H54 (cell line): ENCODE measurements at regions not wholly inside any gene's neighbourhood (a gene's known extent, or its start where the extent isn't known, plus 50 kb on each side); places are given as distances from the start of the nearest gene placed in this dataset.

Experiments
- DNase-seq: peaks from one replicate; pipeline ENCODE4 v3.0.0; 2011; ENCODE audit warnings: low spot score, mixed read lengths; ENCODE audit not compliant: insufficient read length
- FAIRE-seq: peaks from 3 replicates; lab custom pipeline; 2011; peaks lifted over from hg19 to GRCh38; lab: Jason Lieb, UNC
- POLR2A ChIP-seq: IDR thresholded peaks from 2 replicates; pipeline ENCODE4 v1.6.1; 2011; ENCODE audit warnings: low read depth, mild to moderate bottlenecking, low read length

GRCh38 chr10:43739161-43739560 is 90.5 kb upstream of the ZNF32 start:
- no peak for TF ChIP-seq POLR2A
- FAIRE-seq = no peak
- DNase-seq = no peak

GRCh38 chr10:43737003-43737402 is 88.3 kb upstream of the ZNF32 start:
- no peak for FAIRE-seq
- DNase-seq = no peak
- no peak for TF ChIP-seq POLR2A

- no peak for TF ChIP-seq POLR2A
- no peak for DNase-seq
Measured at GRCh38 chr10:43735907-43736306, 87.2 kb upstream of the ZNF32 start.

GRCh38 chr10:43734716-43735115 is 86.0 kb upstream of the ZNF32 start:
- TF ChIP-seq POLR2A = no peak
- FAIRE-seq = no peak
- DNase-seq = no peak

More at GRCh38 chr10:43735907-43736306, 87.2 kb upstream of the ZNF32 start:
- FAIRE-seq = no peak

GRCh38 chr10:43731486-43731885 is 82.8 kb upstream of the ZNF32 start:
- no peak for TF ChIP-seq POLR2A

DNA sequence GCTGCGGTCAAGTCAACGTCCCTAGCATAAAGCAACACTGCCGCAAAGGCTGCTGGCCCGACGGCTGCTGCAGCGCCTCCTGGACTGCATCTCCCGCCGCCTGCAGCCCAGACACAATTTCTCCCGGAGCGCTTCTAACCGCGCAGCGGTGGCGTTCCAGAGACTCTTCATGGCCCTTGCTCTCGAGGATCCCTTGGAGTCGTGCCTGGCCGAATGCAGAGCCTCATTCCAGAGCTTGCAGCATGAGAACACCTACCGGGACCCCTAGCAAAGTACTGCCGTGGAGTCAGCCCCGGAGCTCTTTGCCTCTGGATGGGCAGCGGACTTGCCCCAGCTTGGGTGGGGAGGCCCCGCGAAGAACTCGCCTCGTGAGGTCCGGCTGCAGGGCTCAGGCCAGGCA is 79.7 kb upstream of the ZNF32 start:
- DNase-seq = no peak
- no peak for FAIRE-seq
- no peak for TF ChIP-seq POLR2A

More at GRCh38 chr10:43731486-43731885, 82.8 kb upstream of the ZNF32 start:
- DNase-seq = no peak
- FAIRE-seq = no peak

- no peak for DNase-seq
- FAIRE-seq = no peak
- TF ChIP-seq POLR2A = no peak
Measured at GRCh38 chr10:43727935-43728334, 79.3 kb upstream of the ZNF32 start.

GRCh38 chr10:43715334-43715733 is 66.7 kb upstream of the ZNF32 start:
- no peak for FAIRE-seq

GRCh38 chr10:43712821-43713584 is 64.3 kb upstream of the ZNF32 start:
- DNase-seq (no peak), FAIRE-seq (no peak)
- TF ChIP-seq POLR2A = no peak

More at GRCh38 chr10:43715334-43715733, 66.7 kb upstream of the ZNF32 start:
- no peak for TF ChIP-seq POLR2A
- DNase-seq = no peak

DNA sequence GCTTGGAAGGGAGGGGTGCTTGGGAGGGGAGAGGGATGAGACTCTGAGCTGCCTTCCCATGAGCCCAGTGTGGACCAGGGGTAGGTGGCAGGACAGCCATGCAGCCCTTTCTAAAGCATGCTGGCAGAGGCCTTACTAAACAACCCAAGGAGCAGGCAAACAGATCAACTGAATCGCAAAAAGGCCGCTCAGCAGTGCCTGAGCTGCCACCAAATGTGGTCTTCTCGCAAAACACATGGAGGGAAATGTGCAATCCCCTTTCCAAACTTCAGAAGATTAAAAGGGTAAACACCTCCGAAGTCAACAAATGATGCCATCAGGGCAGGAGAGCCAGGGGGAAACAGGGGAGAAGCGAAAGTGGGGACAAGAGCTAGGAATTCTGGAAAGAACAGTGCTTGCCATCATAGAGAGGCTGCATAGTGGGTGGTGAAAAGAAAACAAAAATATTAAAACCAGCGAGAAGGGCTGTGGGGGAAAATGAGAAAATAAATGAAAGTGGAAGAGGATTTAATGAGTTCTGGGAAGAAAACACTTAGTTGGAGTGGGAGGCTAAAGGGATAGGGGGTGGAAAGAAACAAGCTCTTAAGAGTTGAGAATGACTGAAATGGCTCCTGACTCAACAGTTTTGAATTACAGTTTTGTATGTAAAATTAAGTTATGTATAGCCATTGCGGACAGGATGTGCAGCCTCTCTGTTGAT is 62.2 kb upstream of the ZNF32 start:
- TF ChIP-seq POLR2A = no peak

DNA sequence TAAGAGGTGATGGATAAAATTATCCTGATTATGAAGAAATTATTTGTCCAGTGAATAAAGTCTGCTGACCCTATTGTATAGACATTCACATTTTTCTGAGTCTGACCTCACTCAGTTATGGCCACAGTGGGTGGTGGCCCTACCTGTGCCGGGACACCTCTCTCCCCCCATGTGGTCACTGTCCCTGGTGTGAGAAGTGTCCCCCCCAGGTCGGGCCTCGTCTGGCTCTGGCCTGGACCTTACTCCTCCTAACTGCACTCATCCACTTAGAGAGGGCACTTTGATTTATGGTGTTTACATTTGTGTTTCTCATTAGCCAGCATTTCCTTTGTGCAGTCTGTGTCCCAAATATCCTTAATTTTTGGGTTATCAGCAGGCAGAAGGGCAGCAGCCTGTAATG is 59.6 kb upstream of the ZNF32 start:
- FAIRE-seq (no peak), DNase-seq (no peak)

More for the DNA sequence above, 62.2 kb upstream of the ZNF32 start:
- DNase-seq = no peak
- FAIRE-seq = no peak

GRCh38 chr10:43707770-43708169 is 59.1 kb upstream of the ZNF32 start:
- FAIRE-seq = no peak
- no peak for DNase-seq
- TF ChIP-seq POLR2A = no peak

More for the DNA sequence above, 59.6 kb upstream of the ZNF32 start:
- no peak for TF ChIP-seq POLR2A

DNA sequence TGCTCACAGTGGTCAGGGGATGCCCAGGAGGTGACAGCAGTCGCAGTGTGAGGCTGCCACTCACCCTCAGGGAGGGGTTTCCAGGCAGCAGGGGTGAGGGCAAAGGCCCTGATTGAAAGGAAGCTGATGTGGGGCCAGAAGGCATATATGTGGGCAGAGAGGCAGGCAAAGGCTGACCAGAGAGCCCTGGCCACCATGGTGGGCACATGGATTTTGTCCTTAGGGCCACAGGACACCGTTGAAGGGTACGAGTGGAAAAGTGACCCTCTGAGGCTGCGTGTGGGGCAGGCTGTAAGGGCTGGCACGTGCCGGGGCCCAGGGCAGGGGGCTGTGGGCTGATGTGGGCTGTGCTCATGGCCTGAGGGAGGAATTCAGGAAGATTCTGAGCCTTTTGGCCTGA is 57.5 kb upstream of the ZNF32 start:
- TF ChIP-seq POLR2A = no peak
- DNase-seq = no peak
- no peak for FAIRE-seq

DNA sequence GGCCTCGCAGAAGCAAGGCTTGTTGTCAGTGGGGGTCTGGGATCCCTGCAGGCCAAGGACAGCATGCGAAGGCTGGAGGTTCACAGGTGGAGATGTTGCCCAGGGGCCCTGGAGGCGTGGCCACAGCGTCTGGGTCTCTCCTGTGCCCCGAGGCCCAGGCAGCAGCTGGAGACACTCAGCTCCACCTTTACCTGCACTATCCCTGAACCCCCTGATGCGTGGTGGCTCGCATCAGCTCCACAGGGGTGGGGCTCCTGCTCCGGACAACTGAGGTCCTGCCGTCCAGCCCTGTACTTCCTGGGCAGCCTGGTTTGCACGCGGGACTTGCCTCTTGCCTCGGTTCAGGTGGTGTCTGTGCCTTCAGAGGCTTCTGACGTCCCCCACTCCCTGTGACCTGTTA is 54.6 kb upstream of the ZNF32 start:
- FAIRE-seq (no peak), DNase-seq (no peak)
- no peak for TF ChIP-seq POLR2A

DNA sequence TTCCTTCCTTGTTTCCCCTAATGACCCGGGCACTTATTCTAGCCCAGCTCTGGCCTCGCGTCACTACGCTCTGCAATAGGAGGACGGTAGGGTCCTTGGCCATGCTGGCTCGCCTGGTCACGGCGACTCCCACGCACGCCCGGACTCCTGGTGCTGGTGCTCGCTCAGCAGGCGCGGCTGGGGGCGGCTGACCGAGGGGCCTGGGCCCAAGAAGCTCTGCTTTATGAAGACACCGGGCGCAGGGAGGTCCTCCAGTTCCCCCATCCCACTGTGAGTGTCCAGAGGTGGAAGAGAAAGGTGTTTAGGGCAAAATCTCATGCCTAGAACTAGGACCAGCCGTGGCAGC is 54.2 kb upstream of the ZNF32 start:
- FAIRE-seq (no peak), DNase-seq (no peak)
- TF ChIP-seq POLR2A = no peak
